Endodermal cell (in vitro differentiated cells): ENCODE measurements at regions not wholly inside any gene's neighbourhood (a gene's known extent, or its start where the extent isn't known, plus 50 kb on each side); places are given as distances from the start of the nearest gene placed in this dataset.

ENCODE experiments used
- DNase-seq: peaks from one replicate; pipeline ENCODE4 v3.0.0-alpha.2; 2017
- H3K27ac ChIP-seq: 2 replicates; pipeline ENCODE4 v1.5.1; 2013; ENCODE audit warnings: mild to moderate bottlenecking, low read depth, low read length, moderate library complexity
- H3K27me3 ChIP-seq: 2 replicates; pipeline ENCODE4 v1.6.1; 2013; ENCODE audit warnings: mild to moderate bottlenecking, low read length, moderate library complexity; ENCODE audit not compliant: insufficient read depth, control insufficient read depth, poor library complexity, severe bottlenecking
- H3K36me3 ChIP-seq: 2 replicates; pipeline ENCODE4 v1.7.0; 2013; ENCODE audit warnings: mild to moderate bottlenecking, low read length, moderate library complexity; ENCODE audit not compliant: control insufficient read depth, insufficient read depth
- H3K4me1 ChIP-seq: one replicate; pipeline ENCODE4 v1.7.0; 2013; ENCODE audit warnings: low read length; ENCODE audit not compliant: control insufficient read depth, insufficient read depth
- H3K4me3 ChIP-seq: 2 replicates; pipeline ENCODE4 v1.5.1; 2013; ENCODE audit warnings: mild to moderate bottlenecking, low read length, moderate library complexity
- H3K9ac ChIP-seq: 2 replicates; pipeline ENCODE4 v1.6.1; 2013; ENCODE audit warnings: mild to moderate bottlenecking, low read length, moderate library complexity; ENCODE audit not compliant: poor library complexity, severe bottlenecking; ENCODE audit errors: extremely low read depth
- H3K9me3 ChIP-seq: 2 replicates; pipeline ENCODE4 v1.6.1; 2013; ENCODE audit warnings: mild to moderate bottlenecking, low read length, moderate library complexity; ENCODE audit not compliant: control insufficient read depth
- H3K27ac Mint-ChIP-seq: 2 replicates; pipeline ENCODE4 v1.8.0; 2020; ENCODE audit warnings: mixed read lengths
- H3K27me3 Mint-ChIP-seq: 2 replicates; pipeline ENCODE4 v1.8.0; 2021; ENCODE audit warnings: mild to moderate bottlenecking, mixed read lengths; ENCODE audit not compliant: insufficient read depth
- H3K36me3 Mint-ChIP-seq: 2 replicates; pipeline ENCODE4 v1.8.0; 2020; ENCODE audit warnings: low read depth, mixed read lengths
- H3K4me1 Mint-ChIP-seq: 2 replicates; pipeline ENCODE4 v1.8.0; 2020; ENCODE audit warnings: mixed read lengths
- H3K4me3 Mint-ChIP-seq: 2 replicates; pipeline ENCODE4 v1.8.0; 2020; ENCODE audit warnings: mild to moderate bottlenecking, moderate library complexity, mixed read lengths
- H3K9me3 Mint-ChIP-seq: 2 replicates; pipeline ENCODE4 v1.8.0; 2020; ENCODE audit warnings: mild to moderate bottlenecking, mixed read lengths
- WGBS, 2 experiments: methylation state at CpG; one replicate each; pipeline versions ENCODE4 v1.1.5 to v1.1.7; 2013; ENCODE audit warnings: missing lambda C conversion rate in 2 of 2, mixed read lengths in 1 of 2; ENCODE audit not compliant: insufficient coverage in 1 of 2, insufficient read length in 1 of 2; 5-methylcytosine and 5-hydroxymethylcytosine counted together
- TF ChIP-seq, protein P1 (sequence below): fragments of 200-600 bp; sonication (generic); conservative IDR thresholded peaks from 2 replicates; pipeline ENCODE4 v1.5.0; 2021; ENCODE audit warnings: antibody characterized with exemption, mild to moderate bottlenecking

DNA sequence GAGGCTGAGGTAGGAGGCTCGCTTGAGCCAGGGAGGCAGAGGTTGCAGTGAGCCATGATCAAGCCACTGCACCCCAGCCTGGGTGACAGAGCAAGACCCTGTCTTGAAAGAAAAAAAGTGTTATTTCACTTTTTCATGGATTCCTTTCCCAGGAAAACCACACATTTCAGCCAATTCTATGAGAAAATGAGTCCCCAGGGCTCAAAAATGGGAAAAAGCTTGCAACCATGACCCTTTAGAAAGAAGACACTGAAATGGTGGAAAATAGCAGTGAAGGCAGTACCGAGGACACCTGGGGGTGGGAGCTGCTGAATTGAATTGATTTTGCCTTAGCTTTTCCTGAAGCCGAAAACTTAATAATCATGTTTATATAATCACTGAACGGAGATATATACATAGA is 284.2 kb upstream of the HDAC4 start:
- H3K27me3 ChIP-seq: peaks cover 4% of the 10 kb centered on the region
- H3K9ac ChIP-seq: no peak overlapping the region
- no peaks in the 10 kb centered on the region for H3K4me1 ChIP-seq
- TF ChIP-seq, protein P1, sequence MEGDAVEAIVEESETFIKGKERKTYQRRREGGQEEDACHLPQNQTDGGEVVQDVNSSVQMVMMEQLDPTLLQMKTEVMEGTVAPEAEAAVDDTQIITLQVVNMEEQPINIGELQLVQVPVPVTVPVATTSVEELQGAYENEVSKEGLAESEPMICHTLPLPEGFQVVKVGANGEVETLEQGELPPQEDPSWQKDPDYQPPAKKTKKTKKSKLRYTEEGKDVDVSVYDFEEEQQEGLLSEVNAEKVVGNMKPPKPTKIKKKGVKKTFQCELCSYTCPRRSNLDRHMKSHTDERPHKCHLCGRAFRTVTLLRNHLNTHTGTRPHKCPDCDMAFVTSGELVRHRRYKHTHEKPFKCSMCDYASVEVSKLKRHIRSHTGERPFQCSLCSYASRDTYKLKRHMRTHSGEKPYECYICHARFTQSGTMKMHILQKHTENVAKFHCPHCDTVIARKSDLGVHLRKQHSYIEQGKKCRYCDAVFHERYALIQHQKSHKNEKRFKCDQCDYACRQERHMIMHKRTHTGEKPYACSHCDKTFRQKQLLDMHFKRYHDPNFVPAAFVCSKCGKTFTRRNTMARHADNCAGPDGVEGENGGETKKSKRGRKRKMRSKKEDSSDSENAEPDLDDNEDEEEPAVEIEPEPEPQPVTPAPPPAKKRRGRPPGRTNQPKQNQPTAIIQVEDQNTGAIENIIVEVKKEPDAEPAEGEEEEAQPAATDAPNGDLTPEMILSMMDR: no peak
- no peak overlapping the region for H3K4me3 ChIP-seq
- Mint-ChIP-seq H3K27me3 (peaks cover 6% of the 10 kb centered on the region), H3K9me3 (peaks cover 2% of the 10 kb centered on the region), H3K36me3 (no peaks in the 10 kb centered on the region), H3K27ac (no peak overlapping the region), H3K4me1 (no peaks in the 10 kb centered on the region), H3K4me3 (no peak overlapping the region)
- no peaks in the 10 kb centered on the region for H3K9me3 ChIP-seq
- DNase-seq: peak; percentile 21
- H3K27ac ChIP-seq: no peak overlapping the region
- 81 to 88% methylated on average over 1 to 4 of the region's 4 CpGs for WGBS, 2 experiments
- no peaks in the 10 kb centered on the region for H3K36me3 ChIP-seq

DNA sequence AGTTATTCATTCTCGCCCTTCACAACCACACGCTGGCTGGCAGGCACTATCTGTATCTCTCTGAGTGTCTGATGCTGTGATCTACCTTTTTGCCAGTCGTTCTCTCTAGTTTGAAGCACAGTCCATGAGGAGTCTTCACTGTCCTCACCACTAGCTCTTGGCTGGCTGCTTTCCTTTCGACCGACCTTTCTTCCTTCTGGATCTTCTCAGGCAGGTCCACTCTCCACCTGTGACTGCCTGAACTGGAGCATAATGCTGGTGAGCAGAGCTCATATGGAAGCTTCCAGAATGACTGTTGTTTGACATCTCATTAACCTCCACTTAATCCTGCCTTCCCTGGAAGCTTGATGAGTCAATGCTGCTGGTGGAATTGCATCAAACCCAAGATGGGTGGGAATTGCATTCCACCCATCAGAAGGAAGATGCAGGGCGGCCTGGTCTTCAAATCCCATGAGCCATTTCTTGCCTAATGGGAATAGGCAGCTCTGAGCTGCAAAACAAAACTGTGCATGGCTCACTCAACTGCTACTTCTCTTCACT is 283.5 kb upstream of the HDAC4 start:
- H3K27me3 Mint-ChIP-seq: peaks cover 6% of the 10 kb centered on the region

GRCh38 chr2:239682518-239682917 is 281.7 kb upstream of the HDAC4 start:
- Mint-ChIP-seq H3K4me3 (no peak overlapping the region), H3K36me3 (no peaks in the 10 kb centered on the region), H3K9me3 (peaks cover 2% of the 10 kb centered on the region), H3K27ac (no peak overlapping the region), H3K27me3 (peaks cover 6% of the 10 kb centered on the region), H3K4me1 (no peaks in the 10 kb centered on the region)
- TF ChIP-seq, protein P1: no peak
- Histone ChIP-seq H3K4me1 (no peaks in the 10 kb centered on the region), H3K9me3 (no peaks in the 10 kb centered on the region), H3K36me3 (no peaks in the 10 kb centered on the region), H3K27me3 (peaks cover 4% of the 10 kb centered on the region), H3K27ac (no peak overlapping the region), H3K4me3 (no peak overlapping the region), H3K9ac (no peak overlapping the region)
- DNase-seq: no peak
- 93 to 100% methylated on average over 1 to 2 of the region's 2 CpGs for WGBS, 2 experiments

More for the DNA sequence above, 283.5 kb upstream of the HDAC4 start:
- H3K9me3 Mint-ChIP-seq: peaks cover 2% of the 10 kb centered on the region
- no peaks in the 10 kb centered on the region for H3K36me3 Mint-ChIP-seq
- H3K4me3 Mint-ChIP-seq: no peak overlapping the region
- Histone ChIP-seq H3K4me3 (no peak overlapping the region), H3K4me1 (no peaks in the 10 kb centered on the region), H3K9me3 (no peaks in the 10 kb centered on the region), H3K27me3 (peaks cover 4% of the 10 kb centered on the region), H3K9ac (no peak overlapping the region), H3K27ac (no peak overlapping the region), H3K36me3 (no peaks in the 10 kb centered on the region)
- DNase-seq: peak; percentile 12
- no peaks in the 10 kb centered on the region for H3K4me1 Mint-ChIP-seq
- TF ChIP-seq, protein P1: no peak
- H3K27ac Mint-ChIP-seq: no peak overlapping the region
- WGBS, 2 experiments: 93% methylated on average over 6 of the region's 6 CpGs
